Cerebellar cortex (tissue), 1 donor: ENCODE measurements at regions not wholly inside any gene's neighbourhood (a gene's known extent, or its start where the extent isn't known, plus 50 kb on each side); places are given as distances from the start of the nearest gene placed in this dataset.

ENCODE experiments used
- DNase-seq: peaks from one replicate; pipeline ENCODE4 v3.0.0-alpha.2; 2015; ENCODE audit warnings: low spot score

DNA sequence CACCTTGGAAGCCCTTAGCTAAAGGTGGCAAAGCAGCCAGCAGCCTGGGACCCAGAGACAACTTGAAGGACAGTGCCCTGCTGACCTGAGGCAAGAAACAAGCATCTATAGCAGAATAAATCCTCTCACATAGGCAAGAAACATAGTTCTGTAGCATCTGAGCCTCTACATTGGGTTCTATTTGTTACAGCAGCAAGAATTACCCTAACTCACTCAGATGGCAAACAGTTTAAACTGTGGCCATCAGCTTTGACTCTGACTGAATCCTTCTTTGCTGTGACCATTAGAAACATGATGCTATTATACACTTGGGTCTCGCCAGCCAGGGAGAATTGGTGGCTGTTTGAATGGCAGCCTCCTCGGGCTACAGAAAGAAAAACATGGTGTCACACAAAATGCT, 53.1 kb upstream of the CCL1 start:
- no peak for DNase-seq

DNA sequence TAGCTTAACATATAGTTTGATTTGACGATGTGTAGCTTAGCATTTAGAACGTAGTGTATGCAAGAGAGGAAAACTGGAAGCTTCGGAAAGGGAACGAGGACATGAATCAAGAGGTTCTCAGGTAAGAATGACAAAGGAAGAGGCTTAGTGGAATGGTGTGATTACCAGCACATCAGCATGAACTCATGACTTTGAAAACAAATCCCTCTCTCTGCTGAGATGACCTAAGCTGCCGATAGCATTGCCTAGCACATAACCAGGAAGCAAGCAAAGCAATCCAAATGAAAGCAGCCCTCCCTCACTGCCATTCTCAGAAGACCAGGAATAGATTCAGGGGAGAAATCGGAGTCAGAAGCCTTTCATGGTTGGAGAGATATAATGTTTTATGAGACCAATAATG, 51.3 kb upstream of the CCL1 start:
- DNase-seq = no peak

DNA sequence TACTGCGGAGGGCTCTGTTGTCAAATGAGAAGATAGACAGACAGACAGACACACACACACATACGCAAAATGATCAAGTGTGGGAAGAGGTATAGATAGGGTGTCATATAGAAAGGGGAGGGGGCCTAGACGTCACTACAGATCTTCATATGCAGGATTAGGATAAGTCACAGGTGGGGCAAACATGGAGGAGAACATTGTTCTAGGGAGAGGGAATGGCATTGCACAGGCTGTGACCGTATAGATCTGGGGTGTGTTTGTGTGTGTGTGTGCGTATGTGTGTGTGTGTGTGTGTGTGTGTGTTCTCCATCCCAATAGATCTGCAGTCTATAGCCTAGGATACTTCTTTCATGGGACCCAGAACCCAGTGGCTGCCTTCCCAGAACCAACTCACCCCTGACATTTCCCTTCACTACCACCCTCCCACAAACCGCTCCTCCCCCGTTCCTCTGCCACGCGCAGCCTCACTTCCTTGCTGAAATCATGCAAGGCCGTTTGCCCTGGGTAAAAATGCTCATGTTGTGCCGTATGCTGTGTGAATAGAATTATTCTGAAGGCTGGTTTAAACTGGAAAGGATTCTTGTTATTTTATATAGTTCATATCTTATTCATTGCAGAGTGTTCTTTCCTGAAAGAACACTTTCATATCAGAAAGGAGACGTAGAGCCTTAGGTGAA, 50.5 kb upstream of the CCL1 start:
- DNase-seq = no peak

DNA sequence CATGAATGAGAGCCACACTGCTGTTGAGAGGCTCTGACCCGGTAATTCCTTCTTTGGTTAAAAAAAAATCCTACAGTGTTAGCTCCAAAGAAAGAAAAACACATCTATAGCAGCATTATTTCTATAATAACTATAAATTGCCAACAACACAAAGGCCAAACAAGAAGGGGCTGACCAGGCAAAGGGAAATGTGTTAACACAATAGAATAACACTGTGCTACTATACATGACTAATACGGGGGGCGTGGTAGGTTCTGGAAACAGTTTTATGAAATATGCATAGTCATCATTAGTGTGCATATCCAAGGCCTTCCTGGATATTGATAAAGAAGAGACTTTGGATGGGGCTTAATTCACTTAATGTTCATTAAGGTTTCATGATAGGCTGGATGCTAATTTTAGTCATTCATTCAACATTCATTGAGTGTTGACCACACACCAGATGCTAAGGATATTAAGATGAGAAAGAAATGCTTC, 50.0 kb upstream of the CCL1 start:
- DNase-seq = no peak
